ENCODE measurements at regions not wholly inside any gene's neighbourhood (a gene's known extent, or its start where the extent isn't known, plus 50 kb on each side); places are given as distances from the start of the nearest gene placed in this dataset.

DNA sequence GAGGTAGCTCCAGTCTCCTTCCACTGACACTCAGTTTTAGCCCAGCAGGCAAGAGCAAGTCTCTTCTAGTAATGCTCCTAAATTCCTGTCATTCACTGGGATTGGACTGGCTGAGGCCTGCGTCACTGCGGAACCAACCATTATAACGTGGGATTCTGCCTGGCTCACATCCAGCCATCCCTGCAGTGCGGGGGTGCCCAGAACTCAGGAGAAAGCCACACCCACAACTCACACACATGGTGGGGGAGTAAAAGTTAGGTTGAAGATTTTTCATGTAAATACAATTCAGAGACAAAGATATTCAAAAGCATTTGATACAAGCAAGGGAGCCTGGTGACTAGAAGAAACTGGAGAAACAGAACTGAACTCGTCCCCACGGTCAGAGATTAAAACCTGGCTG is 504.0 kb upstream of the CDH4 start:
- ATAC-seq, result no peak
- TF ChIP-seq ZNF70 (CRISPR knock-in tag; IDR thresholded peaks at IDR 0.05) (no peak), TOX (CRISPR knock-in tag; IDR thresholded peaks at IDR 0.05; ENCODE audit: borderline replicate concordance) (no peak), ZFP3 (CRISPR knock-in tag; IDR thresholded peaks at IDR 0.05) (no peak), PPARA (CRISPR knock-in tag; IDR thresholded peaks at IDR 0.05; ENCODE audit: borderline replicate concordance) (no peak)
- TF ChIP-seq, protein P1, sequence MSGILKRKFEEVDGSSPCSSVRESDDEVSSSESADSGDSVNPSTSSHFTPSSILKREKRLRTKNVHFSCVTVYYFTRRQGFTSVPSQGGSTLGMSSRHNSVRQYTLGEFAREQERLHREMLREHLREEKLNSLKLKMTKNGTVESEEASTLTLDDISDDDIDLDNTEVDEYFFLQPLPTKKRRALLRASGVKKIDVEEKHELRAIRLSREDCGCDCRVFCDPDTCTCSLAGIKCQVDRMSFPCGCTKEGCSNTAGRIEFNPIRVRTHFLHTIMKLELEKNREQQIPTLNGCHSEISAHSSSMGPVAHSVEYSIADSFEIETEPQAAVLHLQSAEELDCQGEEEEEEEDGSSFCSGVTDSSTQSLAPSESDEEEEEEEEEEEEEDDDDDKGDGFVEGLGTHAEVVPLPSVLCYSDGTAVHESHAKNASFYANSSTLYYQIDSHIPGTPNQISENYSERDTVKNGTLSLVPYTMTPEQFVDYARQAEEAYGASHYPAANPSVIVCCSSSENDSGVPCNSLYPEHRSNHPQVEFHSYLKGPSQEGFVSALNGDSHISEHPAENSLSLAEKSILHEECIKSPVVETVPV (CRISPR knock-in tag; IDR thresholded peaks at IDR 0.05), result no peak

DNA sequence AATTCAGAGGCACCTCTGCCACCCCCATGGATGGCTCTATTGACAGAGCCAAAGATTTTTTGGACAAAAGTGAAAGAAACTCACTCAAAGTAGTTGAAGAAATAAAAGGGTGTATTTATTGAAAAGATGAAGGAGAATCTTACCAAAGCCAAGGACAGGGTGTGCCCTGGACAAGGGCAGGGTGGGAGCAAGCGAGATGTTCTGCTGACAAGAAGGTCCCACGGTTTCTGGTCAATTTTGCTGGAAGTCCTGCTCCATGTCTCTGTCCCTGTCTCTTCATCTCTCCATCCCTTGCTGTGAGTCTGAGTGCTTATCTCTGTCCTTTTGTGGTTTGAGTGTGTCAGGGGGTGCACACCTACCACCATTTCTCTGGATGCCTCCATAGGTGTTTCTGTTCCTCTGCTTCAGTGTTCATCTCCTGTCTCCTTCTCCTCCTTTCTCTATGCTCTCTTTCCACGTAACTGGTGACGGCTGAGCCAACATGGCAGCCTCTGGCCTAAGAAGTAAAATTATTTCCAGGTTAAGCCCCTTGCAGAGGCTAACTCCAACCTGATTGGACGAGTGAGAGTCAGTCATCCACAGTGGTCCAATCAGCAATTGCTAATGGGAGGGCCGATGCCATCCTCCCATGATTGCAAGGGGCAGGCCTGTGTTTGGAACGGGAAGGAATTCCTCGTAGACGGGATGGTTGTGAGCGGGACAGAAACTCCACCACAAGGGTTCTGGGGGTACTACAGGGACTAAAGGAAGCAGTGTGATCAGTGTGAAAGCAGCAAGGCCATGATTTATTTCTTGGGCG is 502.1 kb upstream of the CDH4 start:
- no peak for TF ChIP-seq ARNTL (CRISPR knock-in tag; IDR thresholded peaks at IDR 0.05; ENCODE audit: borderline replicate concordance, low read depth)
- TF ChIP-seq OSR1 (CRISPR knock-in tag; IDR thresholded peaks at IDR 0.05), result no peak
- no peak for TF ChIP-seq CSDC2 (CRISPR knock-in tag; IDR thresholded peaks at IDR 0.05)
- TF ChIP-seq ZFP30 (CRISPR knock-in tag; IDR thresholded peaks at IDR 0.05), result no peak
- no peak for TF ChIP-seq TOX (CRISPR knock-in tag; IDR thresholded peaks at IDR 0.05; ENCODE audit: borderline replicate concordance)
- TF ChIP-seq, protein P2, sequence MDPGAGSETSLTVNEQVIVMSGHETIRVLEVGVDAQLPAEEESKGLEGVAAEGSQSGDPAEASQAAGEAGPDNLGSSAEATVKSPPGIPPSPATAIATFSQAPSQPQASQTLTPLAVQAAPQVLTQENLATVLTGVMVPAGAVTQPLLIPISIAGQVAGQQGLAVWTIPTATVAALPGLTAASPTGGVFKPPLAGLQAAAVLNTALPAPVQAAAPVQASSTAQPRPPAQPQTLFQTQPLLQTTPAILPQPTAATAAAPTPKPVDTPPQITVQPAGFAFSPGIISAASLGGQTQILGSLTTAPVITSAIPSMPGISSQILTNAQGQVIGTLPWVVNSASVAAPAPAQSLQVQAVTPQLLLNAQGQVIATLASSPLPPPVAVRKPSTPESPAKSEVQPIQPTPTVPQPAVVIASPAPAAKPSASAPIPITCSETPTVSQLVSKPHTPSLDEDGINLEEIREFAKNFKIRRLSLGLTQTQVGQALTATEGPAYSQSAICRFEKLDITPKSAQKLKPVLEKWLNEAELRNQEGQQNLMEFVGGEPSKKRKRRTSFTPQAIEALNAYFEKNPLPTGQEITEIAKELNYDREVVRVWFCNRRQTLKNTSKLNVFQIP (CRISPR knock-in tag; IDR thresholded peaks at IDR 0.05; ENCODE audit: borderline replicate concordance, low read depth), result no peak
- no peak for TF ChIP-seq BACH2 (CRISPR knock-in tag; IDR thresholded peaks at IDR 0.05; ENCODE audit: borderline replicate concordance)
- TF ChIP-seq ZNF565 (CRISPR knock-in tag; conservative IDR thresholded peaks at IDR 0.05; ENCODE audit: low read depth), result no peak
- no peak for TF ChIP-seq TSHZ2 (CRISPR knock-in tag; IDR thresholded peaks at IDR 0.05)
- no peak for TF ChIP-seq CREB5 (CRISPR knock-in tag; IDR thresholded peaks at IDR 0.05; ENCODE audit: low read depth)
- TF ChIP-seq ESRRG (CRISPR knock-in tag; IDR thresholded peaks at IDR 0.05), result no peak
- TF ChIP-seq, protein P1 (CRISPR knock-in tag; IDR thresholded peaks at IDR 0.05), result no peak
- TF ChIP-seq GLIS3 (CRISPR knock-in tag; IDR thresholded peaks at IDR 0.05), result no peak
- ATAC-seq, result no peak

- ATAC-seq, result no peak
- TF ChIP-seq ZNF8 (CRISPR knock-in tag; IDR thresholded peaks at IDR 0.05) (no peak), ISL1 (CRISPR knock-in tag; IDR thresholded peaks at IDR 0.05) (no peak), TCF4 (CRISPR knock-in tag; IDR thresholded peaks at IDR 0.05; ENCODE audit: borderline replicate concordance) (no peak), ESRRG (CRISPR knock-in tag; IDR thresholded peaks at IDR 0.05) (no peak), CSDC2 (CRISPR knock-in tag; IDR thresholded peaks at IDR 0.05) (no peak)
Observed at GRCh38 chr20:60750909-60751308, 501.2 kb upstream of the CDH4 start.

DNA sequence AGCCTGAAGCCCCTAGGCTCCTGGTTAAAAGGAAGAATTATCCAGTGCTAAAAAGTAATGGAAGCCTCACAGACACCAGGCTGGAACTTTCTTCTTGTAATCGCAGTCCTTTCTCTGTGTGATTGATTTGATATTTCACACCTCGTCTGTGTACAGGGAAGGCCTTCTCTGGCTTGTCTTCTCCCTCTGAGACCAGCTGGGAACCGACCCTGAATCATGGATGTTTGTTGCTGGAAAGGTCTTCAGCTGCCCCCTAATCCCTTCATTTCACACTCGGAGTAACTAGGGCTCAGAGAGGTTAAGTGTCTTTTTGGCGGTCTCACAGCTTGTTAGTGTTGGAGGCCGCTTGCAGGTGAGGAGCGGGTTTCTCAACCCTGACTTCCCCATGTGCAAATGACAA is 500.2 kb upstream of the CDH4 start:
- no peak for ATAC-seq
- TF ChIP-seq CREB5 (CRISPR knock-in tag; IDR thresholded peaks at IDR 0.05; ENCODE audit: low read depth) (no peak), ISL1 (CRISPR knock-in tag; IDR thresholded peaks at IDR 0.05) (no peak), RARB (CRISPR knock-in tag; IDR thresholded peaks at IDR 0.05) (no peak), ZFP3 (CRISPR knock-in tag; IDR thresholded peaks at IDR 0.05) (no peak), ZNF70 (CRISPR knock-in tag; IDR thresholded peaks at IDR 0.05) (no peak), ZC3H10 (CRISPR knock-in tag; IDR thresholded peaks at IDR 0.05) (no peak)
- TF ChIP-seq, protein P2 (CRISPR knock-in tag; IDR thresholded peaks at IDR 0.05; ENCODE audit: borderline replicate concordance, low read depth), result no peak
